ENCODE measurements at regions not wholly inside any gene's neighbourhood (a gene's known extent, or its start where the extent isn't known, plus 50 kb on each side); places are given as distances from the start of the nearest gene placed in this dataset.

DNA sequence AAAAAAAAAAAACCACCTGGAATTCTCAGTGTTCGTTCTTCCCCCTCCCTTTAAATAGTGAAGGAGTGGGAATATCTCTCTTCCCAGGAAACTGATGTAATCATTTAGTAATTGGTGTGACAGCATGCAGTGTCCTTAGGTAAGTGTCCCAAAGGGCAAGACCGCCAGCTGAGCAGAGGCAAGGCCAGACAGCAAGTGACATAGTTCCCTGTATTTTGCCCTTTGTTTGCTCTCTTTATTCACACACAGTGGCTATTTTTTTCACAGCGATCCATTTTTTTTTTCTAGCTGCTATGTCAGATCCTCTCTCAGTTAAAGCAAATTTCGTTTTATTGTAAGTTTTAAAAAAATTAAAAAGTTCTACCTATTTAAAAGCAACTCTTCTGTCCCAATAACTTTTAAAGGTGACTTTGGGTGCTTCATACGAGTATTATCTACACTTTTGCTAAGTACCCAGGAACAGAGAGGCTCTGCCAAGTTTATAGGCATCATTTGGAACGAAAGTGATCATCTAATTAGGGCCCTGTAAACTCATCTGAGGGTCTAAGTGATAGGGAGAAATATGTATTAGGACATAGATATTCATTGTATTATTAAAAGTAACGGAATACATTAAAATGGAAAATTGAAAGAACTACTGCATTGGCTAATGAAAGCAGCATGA lies 98.2 kb upstream of the ALDH1A1 start:
- TF ChIP-seq, protein P1, sequence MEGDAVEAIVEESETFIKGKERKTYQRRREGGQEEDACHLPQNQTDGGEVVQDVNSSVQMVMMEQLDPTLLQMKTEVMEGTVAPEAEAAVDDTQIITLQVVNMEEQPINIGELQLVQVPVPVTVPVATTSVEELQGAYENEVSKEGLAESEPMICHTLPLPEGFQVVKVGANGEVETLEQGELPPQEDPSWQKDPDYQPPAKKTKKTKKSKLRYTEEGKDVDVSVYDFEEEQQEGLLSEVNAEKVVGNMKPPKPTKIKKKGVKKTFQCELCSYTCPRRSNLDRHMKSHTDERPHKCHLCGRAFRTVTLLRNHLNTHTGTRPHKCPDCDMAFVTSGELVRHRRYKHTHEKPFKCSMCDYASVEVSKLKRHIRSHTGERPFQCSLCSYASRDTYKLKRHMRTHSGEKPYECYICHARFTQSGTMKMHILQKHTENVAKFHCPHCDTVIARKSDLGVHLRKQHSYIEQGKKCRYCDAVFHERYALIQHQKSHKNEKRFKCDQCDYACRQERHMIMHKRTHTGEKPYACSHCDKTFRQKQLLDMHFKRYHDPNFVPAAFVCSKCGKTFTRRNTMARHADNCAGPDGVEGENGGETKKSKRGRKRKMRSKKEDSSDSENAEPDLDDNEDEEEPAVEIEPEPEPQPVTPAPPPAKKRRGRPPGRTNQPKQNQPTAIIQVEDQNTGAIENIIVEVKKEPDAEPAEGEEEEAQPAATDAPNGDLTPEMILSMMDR (IDR thresholded peaks at IDR 0.05; ENCODE audit: insufficient read depth, low read length) = no peak
- TF ChIP-seq POLR2AphosphoS5 (IDR thresholded peaks at IDR 0.05; ENCODE audit: low read depth) (no peak), GABPA (IDR thresholded peaks at IDR 0.05; ENCODE audit: low read depth) (no peak)

All from HL-60 (cell line).